NCI-H82 treated with DMSO at 0.1 percent for 48 hours (cell line): ENCODE measurements at regions not wholly inside any gene's neighbourhood (a gene's known extent, or its start where the extent isn't known, plus 50 kb on each side); places are given as distances from the start of the nearest gene placed in this dataset.
"Not testable (repeated sequence)": the region's sequence is repeated elsewhere in the genome, so short reads cannot be mapped to it uniquely, and the experiment has no call there.

Source experiments
- DNase-seq: peaks from one replicate; lab custom pipeline; 2025; ENCODE audit not compliant: unreplicated experiment; lab: John Stamatoyannopoulos, UW

GRCh38 chr1:146513754-146514153 is 284.9 kb upstream of the NOTCH2NLA start:
- DNase-seq, result not testable (repeated sequence)

GRCh38 chr1:146511047-146511777 is 282.4 kb upstream of the NOTCH2NLA start:
- DNase-seq, result not testable (repeated sequence)

DNA sequence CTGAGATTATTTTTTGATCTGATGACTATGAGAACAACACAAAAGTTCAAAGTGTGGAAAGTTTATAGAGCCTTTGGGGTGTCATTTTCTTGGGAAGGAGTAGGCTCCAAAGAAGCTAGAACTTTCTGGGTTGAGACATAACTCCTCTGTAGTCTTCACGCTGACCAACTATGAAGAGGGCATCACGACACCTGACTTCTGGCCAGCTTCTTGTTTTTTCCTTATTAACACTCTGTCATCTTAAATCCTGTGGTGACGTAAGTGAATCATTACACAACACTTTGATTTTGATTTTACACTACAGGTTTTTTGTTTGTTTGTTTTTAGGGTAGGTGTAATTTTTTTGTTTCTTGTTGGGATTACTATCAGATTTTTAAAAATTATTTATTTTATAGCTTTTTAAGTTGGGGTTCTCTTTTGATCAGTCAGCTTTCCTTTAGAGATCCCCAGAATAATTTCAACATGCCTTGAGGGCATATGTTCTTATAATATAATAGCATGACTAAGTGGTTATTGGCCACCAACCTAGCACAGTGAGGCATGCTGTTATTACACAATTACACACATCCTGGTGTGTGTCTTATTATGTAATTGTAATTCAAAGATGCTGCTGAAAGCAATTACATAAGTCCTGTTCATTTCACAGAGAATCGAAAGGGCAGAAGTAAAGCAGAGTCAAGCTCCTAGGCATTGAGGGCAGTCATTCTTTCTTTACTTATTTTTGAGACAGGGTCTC is 281.6 kb upstream of the NOTCH2NLA start:
- not testable (repeated sequence) for DNase-seq

DNA sequence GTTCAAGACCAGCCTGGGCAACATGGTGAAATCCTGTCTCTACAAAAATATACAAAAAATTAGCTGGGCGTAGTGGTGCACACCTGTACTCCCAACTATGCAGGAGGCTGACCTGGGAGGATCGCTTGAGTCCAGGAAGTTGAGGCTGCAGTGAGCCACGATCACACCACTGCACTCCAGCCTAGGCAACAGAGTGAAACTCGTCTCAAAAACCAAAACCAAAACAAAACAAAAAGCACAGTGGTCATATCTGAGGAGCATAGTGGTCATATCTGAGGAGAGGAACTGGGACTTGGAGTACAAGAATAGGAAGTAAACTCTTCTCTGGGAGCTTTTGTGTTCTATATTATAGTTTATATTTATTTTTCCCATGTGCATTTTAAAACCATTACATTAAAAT is 275.3 kb upstream of the NOTCH2NLA start:
- not testable (repeated sequence) for DNase-seq

DNA sequence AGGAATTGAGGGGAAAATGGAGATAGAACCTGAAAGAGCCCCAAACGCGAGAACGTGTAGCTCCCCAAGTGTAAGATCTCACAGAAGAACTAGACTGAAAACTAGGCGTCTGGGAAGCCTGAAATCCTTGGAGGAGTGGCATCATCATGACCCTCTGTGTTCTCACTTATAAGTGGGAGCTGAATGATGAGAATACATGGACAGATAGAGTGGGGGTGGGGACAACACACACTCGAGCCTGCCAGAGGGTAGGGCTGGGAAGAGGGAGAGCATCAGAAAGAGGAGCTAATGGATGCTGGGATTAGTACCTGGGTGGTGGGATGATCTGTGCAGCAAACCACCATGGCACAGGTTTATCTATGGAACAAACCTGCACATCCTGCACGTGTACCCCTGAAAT is 258.7 kb upstream of the NOTCH2NLA start:
- DNase-seq, result not testable (repeated sequence)

- DNase-seq, result not testable (repeated sequence)
Measured at GRCh38 chr1:146487155-146487554, 258.3 kb upstream of the NOTCH2NLA start.

DNA sequence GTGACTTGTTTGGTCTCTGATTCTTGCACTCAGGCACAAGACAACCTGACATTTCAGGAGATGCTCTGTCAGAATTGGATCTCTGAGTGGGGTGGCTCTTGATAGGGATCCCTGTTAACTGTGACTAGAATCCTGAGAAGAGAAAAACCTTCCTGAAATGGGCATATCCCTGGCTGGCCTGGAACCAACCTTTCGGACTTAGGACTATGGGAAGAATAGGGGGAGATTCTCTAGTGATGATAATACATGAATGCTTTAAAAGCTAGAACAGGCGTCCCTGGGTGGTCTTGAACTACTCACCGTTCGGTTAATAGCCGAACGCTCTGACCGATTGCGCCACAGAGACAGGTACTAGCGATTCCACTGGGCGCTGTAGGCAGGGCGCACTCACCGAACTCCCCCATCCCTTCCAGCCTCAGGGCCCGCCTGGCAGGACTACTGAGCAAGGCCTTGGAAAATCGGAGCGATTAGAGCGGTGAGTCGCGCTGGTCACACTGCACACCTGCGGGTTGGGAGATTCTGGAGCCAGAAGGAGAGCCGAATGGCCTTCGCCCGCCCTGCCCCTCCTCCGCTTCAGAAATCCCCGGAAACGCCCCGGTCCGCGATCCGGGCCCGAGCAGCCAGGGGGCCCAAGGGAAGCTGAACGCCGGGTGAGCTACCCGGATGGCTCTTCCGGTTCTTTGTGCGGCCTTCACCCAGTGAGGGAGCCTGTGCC is 257.6 kb upstream of the NOTCH2NLA start:
- not testable (repeated sequence) for DNase-seq

DNA sequence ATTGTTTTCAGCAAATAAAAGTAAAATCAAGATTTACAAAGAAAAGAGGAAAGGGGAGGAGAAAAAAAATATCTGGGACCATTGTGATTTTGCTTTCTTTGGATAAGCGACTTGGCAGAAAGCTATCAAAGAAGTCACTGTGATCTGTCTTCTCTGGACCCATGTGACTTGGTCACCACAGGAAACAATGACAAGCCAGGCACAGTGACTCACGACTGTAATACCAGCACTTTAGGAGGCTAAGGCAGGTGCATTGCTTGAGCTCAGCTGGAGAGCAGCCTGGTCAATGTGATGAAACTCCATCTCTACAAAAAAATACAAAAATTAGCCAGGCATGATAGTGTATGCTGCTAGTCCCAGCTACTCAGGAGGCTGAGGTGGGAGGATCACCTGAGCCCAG is 255.4 kb upstream of the NOTCH2NLA start:
- DNase-seq, result not testable (repeated sequence)

DNA sequence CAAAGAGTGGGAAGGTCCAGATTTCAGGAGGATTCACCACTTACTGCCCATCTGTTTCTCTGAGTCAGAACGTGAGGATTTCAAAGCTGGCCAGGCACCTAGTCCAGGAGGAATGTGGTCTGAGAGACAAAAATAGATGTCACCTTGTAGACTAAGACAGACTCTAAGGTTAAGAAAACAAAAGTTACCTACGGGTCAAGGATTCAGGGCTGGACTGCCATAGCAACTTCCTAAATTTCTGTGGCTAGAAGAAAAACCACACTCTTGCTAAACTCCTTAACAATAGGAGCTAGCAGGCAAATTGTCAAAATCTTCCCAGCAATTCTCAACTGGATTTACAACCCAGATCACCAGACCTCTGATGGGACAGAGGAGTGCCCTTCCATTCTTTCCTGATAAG is 250.4 kb upstream of the NOTCH2NLA start:
- DNase-seq, result not testable (repeated sequence)

DNA sequence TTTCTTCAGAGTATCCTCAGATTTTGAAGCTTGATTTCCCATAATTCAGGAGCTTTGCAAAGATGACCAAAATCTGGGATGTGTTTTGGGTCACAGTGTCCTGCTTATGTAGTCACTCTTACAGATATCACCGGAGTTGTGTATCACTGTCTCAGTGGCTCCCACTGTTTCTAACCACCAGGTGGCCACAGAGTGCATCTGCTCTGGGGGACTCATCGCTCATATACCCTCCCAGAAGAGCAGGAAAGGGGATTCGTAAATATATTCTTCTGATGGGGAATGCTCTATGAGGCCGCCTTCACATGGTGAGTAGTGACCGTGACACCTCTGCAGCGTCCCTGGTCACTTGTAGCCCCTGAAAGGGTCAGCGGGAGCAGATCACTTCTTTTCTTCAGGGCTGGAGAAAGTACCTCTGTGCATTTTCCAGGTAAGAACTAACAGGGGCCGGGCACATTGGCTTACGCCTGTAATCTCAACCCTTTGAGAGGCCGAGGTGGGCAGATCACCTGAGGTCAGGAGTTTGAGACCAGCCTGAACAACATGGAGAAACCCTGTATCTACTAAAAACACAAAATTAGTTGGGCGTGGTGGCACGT is 249.4 kb upstream of the NOTCH2NLA start:
- DNase-seq, result not testable (repeated sequence)

- not testable (repeated sequence) for DNase-seq
Measured at GRCh38 chr1:146475086-146475485, 246.3 kb upstream of the NOTCH2NLA start.

GRCh38 chr1:146474216-146474615 is 245.4 kb upstream of the NOTCH2NLA start:
- DNase-seq, result not testable (repeated sequence)

DNA sequence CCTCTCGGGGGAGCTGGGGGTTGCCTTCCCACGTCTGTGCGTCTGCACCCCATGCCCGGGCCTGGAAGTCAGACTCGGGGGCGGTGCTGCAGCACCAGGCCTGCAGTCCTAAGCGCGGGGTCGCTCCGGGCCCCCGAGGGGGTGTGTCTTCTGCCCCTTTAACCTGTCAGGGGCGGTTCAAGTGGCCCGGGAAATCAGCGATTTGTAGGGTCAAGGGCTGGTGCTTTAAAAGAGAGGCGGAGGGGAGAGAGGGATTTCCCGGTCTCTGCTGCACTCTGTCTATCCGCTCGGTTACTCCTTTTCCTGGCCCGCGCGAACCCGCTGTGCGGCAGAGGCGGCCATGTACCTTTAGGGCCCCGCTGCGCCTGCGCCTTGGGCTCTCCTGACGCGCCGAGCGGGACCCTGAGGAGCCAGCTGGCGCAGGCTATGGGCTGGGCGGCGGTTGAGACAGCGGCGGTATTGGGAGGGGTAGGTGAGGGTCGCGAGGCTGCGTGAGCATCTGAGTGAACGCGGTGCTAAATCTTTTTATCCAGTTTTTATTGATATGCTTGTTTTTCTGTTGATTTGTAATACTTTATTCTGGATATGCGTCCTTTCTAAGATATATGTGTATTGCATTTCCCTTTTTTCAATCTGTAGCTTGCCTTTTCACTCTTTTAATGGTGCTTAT is 243.5 kb upstream of the NOTCH2NLA start:
- peak; percentile 32 for DNase-seq

GRCh38 chr1:146459939-146460338 is 231.1 kb upstream of the NOTCH2NLA start:
- not testable (repeated sequence) for DNase-seq

DNA sequence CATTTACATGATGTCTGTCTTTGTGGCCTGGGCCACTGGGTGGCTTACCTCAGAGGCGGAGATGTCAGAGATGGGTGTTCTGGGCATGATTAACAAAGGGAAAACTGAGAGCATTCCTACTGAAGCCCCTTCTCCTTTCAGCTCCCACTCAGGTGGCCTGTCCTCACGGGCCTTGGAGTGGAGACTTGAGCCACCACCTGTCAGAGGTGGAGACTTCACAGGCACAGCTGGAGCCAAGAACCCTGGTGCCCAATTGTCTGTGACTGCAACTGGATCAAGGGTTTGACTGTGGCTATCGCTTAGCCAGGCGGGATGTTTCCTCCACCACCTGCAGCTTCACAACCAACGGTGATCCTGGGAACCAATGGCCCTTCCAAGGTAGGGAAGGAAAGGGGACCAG is 230.5 kb upstream of the NOTCH2NLA start:
- not testable (repeated sequence) for DNase-seq

DNA sequence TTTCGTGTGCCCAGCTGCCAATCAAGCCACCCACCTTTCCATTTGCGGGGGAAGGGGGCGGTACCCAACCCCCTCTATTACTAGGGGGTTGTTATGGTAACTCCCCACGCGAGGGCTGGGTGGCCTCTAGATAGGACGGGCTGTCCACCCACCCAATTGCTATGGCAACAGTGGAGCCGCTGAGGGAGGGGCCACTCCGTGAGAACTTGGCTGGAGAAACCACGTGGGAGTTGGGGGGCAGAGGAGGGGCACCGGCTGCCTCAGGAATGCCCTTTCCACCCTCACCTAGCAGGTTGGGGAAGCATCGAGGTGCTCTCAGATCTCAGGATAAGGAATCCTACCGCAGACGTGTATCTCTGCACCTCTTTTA is 220.0 kb upstream of the NOTCH2NLA start:
- not testable (repeated sequence) for DNase-seq

GRCh38 chr1:146448212-146448876 is 219.5 kb upstream of the NOTCH2NLA start:
- DNase-seq, result not testable (repeated sequence)

DNA sequence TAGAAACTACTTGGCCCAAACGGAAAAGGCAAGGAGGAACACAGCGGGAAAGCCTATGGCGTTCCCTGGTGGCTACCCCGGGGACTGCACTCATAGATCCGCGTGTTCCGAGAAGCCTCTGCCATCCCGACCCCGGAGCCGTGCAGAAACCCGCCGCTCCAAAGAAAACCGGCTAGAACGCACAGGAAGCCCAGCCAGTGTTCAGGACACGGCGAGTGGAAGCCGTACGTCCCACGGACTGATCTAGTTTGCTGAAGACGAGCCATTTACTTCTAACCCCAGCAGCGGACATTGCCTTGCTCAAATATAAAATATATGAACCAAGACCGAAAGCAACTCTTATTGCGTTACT is 215.0 kb upstream of the NOTCH2NLA start:
- not testable (repeated sequence) for DNase-seq

DNA sequence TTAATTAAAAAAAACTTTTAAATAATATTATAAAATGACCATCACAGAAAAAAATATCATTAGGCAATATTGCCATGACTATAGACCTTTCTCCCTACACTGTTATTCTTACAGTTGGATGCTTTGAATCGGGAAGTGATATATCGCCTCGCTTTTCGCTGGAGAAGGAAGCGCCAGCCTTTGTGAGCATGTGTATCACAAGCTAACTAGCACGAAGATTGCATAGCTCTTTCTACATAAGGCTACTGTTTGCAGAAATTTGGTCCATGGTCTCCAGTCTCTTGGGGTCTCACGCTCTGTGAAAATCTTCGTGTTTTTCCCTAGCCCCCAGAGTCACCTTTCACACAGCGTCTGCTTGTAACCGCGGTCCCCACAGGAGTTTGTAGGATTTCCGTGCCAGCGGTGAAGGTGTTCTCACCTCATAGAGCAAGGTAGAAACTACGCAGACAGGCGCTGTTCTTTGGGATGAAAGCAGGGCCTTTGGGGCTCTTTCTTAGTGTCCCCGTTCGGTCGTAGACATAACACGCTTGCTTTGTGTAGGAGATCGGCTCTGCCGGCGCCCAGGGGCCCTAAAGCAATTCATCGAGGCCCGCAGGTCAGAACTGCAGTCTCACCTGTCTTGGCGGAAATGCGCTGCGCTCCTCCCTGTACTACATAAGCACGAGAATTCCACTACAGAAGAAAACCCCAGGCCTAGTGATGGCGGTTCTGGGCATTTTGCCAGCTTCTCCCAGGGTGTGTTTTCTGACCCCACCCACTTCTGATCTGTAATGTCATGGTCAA is 214.5 kb upstream of the NOTCH2NLA start:
- DNase-seq, result not testable (repeated sequence)
